HG02943 (cell line): ENCODE measurements at regions not wholly inside any gene's neighbourhood (a gene's known extent, or its start where the extent isn't known, plus 50 kb on each side); places are given as distances from the start of the nearest gene placed in this dataset.

Source experiments
- ATAC-seq: cut with Tn5 transposase; IDR thresholded peaks from one replicate; pipeline ENCODE4 v1.9.1; 2021; ENCODE audit warnings: mild to moderate bottlenecking, low read depth, moderate library complexity; ENCODE audit not compliant: unreplicated experiment

DNA sequence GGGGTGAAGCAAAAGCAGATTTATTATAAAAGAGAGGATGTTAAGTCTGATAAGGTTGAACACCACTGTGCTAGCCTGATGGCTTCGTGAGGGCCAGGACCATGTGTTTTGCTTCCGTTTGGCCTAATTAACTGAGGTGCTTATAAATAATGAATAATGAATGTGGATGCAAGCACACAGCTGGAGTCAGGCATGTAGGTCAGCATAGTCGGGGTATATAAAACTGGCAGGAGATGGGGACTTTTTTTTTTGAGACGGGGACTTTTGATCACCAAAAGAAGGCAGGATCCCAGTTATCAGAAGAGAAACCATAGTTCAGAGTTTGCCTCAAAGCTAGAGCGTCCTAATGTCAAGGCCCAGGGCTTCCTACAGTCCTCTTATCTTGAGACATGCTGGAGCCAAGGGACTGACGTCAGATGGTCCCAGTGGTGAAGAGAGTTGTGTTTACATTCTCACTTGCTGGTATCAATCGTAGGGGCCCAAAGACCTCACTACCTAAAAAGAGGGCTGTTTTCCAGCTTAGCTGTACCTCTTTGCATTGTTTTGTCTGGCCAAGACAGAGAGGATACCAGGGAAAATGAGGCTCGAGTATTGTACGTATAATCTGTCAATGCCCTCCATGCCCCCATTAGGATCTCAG is 50.4 kb downstream of the RTL9 start:
- no peak for ATAC-seq

DNA sequence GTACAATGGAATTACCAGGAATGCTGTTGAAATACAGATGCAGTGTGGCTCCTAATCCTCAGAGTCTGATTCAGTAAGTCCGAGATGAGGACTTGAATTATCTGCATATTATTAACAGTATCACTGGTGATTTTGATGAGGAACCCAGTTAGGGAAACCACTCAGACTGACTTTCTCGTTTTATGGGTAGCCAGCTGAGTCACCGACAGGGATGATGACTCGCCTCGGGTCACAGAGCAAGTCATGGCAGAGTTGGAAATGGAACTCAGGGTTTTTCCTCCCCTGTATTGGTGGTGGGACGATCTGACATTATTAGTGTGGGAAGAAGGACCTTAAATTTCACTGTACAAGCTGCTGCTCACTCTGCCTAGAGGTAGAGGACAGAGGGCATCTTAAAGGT is 51.3 kb downstream of the RTL9 start:
- ATAC-seq: no peak

DNA sequence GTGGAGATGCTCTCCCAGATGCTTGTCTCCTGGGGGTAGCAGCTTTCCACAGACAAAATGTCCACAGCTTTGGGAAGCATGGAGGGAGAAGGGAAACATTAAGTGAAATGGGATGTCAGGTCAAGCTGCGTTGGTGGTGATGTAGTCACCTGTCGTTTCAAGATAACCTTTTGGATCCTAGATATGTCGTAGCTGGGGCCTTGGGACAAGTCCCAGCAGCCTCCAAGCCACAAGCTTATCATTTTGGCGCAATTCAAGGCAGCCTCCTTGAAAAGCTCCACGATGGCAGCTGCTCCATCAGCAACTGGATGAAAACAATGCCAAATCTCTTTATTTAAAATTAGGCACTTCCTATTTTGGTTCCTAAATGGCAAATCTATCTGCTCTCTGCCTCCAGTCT is 52.0 kb downstream of the RTL9 start:
- no peak for ATAC-seq

DNA sequence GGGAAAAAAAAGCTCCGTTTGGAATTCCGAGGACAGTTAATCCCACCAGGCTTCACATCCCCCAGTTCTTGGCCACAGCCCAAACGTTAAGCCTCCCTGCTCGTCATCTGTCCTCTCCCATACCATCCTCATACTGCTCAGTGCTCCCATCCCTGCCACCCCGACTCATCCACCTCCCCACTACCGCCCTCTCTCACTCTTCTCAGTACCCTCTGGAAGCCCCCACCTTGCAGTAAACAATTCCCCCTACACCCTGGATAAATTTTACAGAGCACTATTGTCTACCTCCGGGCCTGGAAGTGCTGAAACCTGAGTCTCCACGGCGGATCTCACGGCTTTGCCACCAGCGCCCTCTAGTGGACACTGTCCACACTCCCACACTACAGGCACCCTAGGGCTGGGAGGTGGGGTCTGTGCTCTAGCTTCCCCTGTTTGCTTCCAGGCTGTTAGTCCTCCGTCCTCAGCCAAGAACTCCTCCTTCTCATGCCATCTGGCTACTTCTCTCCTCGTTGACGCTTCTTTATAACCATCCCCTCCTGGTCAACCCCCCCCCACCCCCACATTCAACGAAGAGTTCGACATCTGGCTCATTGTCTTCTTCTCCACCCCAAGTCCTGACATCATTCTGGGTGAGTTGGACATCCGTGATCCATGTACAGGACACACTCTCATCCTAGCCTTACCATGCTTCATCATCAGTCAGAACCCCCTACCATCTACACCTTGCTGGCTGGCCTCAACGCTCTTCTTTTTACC is 54.5 kb downstream of the RTL9 start:
- peak; percentile 72 for ATAC-seq

DNA sequence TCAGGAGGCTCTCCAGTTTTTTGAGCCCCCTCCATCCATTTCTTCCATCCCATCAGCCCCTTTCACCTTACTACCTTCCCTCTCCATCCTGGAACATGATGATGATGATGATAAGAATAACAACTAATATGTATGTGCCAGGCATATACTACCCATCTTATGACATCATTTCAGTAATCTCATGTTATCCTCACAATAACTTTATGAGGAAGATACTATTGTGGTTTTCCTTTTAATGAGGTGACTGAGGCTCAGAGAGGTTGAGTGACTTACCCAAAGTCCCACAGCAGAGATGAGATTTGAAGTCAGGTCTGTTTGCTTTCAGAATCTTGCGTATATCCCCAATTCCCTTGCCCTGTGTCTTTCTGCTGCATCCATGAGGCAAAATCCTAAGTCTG is 55.1 kb downstream of the RTL9 start:
- no peak for ATAC-seq

DNA sequence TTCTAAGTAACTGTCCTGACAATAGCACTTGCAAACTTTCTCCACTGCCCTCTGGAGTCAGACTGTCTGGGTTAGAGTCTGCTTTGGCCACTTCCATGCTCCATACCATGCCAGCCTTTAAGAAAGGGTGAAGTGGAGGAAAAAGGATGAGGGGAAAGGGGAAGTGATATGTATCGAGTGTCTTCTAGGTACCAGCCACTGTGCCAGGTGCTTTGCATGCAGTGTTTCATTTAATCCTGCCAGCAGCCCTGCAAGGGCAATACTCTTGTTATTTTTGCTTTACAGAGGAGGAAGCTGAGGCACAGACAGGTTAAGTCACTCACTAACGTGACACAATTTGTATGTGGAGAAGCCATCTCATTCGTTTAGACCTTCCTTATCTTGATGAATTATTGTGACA is 55.6 kb downstream of the RTL9 start:
- peak; percentile 28 for ATAC-seq

GRCh38 chrX:110414679-110415439 is 56.2 kb downstream of the RTL9 start:
- ATAC-seq: peak; percentile 47

- ATAC-seq: no peak
Measured at GRCh38 chrX:110415440-110416170, 57.0 kb downstream of the RTL9 start.

- no peak for ATAC-seq
Measured at GRCh38 chrX:110417128-110417527, 58.5 kb downstream of the RTL9 start.

DNA sequence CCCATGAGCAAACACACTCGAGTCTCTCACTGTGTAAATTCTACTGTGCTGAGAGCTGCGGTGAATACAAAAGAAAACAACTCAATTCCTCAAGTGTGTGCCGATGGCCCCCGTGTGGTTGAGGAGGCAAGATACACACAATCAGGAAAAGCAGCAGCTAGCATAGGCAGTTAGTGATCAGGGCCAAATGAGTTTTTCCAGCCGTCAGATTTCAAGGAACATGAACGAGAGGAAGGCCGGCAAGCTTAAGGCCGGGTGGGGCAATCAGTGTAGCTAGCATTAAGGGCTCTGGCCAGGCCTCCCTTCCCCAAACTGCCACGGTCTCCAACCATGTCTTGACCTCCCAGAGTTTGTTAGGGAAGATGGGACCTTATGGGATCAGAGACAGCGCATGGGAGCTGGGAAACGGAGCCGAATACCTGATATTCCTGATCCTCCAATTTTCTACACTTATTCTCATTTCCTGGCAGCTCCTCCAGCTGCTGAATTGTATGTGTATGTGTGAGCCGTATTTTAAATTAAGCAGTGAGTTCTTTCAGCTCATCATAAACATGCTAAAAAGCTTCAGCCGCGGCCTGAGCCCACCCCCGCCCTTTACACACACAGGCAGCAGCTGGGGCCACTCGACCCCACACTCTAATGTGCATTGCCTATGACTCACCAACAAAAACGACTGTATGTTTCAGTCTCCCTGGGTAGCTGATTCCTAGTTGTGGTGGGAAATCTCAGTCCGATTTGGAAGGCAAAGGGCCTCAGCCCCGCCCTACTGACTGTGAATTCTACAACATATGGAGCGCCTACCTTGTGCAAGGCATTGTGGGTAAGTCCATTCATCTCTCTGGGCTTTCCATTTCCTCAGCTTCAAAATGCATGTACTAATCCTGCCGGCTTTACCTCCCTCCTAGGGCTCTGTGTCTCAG is 59.9 kb downstream of the RTL9 start:
- ATAC-seq: no peak

- no peak for ATAC-seq
Measured at GRCh38 chrX:110419512-110419911, 60.9 kb downstream of the RTL9 start.

- ATAC-seq: no peak
Measured at GRCh38 chrX:110420771-110421499, 62.3 kb downstream of the RTL9 start.

DNA sequence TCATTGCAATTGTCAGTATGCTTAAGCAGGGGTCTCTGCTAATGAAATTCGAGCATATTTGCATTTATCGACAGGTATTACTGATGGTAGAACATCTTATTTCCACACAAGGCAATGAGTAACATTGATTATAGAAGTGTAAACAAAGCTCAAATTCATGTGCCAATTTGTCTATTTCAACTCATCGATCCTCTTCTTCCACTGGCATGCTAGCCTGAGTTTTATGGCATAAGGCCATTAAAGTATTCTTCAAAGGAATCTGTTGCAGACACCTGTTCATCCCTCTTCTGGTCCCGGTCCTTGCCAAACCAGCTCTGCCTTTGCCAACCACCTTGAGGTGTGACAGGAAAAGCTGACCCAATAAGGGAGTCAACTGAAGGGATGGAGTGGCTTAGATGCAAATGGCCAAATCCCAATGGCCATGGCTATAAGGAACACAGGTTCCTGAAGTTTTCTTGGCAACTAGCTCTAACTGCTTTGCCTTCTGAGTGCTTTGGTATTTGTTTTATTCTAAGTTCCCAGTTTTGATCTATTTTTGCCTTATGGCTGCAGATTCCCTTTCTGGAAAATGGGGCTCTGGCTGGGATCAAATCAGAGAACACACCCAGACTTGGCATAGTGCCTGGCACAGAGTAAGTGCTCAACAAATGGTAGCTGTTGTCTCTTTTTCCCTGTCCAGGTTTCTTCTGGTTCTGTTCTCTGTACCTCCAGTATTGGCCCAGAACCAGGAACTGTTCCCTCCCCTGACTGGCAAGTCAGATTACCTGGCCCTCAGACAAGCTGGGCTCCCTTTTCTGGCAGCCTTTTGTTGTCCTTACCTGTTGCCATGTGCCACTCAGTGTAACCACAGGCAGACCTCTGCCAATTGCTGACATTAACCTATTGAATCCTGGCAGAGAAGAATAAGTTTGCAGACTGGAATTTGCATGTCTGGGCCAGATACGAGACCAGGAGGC is 63.1 kb downstream of the RTL9 start:
- ATAC-seq: no peak

GRCh38 chrX:110425222-110426154 is 66.8 kb downstream of the RTL9 start:
- ATAC-seq: no peak

- no peak for ATAC-seq
Measured at GRCh38 chrX:110426155-110426504, 67.5 kb downstream of the RTL9 start.

GRCh38 chrX:110427076-110427475 is 68.4 kb downstream of the RTL9 start:
- no peak for ATAC-seq

GRCh38 chrX:110428144-110428543 is 69.5 kb downstream of the RTL9 start:
- no peak for ATAC-seq
